ENCODE measurements at regions not wholly inside any gene's neighbourhood (a gene's known extent, or its start where the extent isn't known, plus 50 kb on each side); places are given as distances from the start of the nearest gene placed in this dataset.
"Not testable (repeated sequence)": the region's sequence is repeated elsewhere in the genome, so short reads cannot be mapped to it uniquely, and the experiment has no call there.

GRCh38 chr10:45235260-45235769 is 80.1 kb downstream of the OR13A1 start:
- DNase-seq (ENCODE audit: low read depth, low spot score): peak; percentile 79
- not testable (repeated sequence) for H3K4me3 ChIP-seq (ENCODE audit: low read length)

- no peak for DNase-seq (ENCODE audit: low read depth, low spot score)
- no peak overlapping the region for H3K4me3 ChIP-seq (ENCODE audit: low read length)
Observed at GRCh38 chr10:45235798-45236220, 79.6 kb downstream of the OR13A1 start.

GRCh38 chr10:45238896-45239295 is 76.5 kb downstream of the OR13A1 start:
- no peak for DNase-seq (ENCODE audit: low read depth, low spot score)
- no peak overlapping the region for H3K4me3 ChIP-seq (ENCODE audit: low read length)

GRCh38 chr10:45239642-45240041 is 75.8 kb downstream of the OR13A1 start:
- no peak for DNase-seq (ENCODE audit: low read depth, low spot score)
- H3K4me3 ChIP-seq (ENCODE audit: low read length): no peak overlapping the region

- peak; percentile 31 for DNase-seq (ENCODE audit: low read depth, low spot score)
Observed at GRCh38 chr10:45241865-45242520, 73.4 kb downstream of the OR13A1 start.

GRCh38 chr10:45243261-45243660 is 72.1 kb downstream of the OR13A1 start:
- no peak overlapping the region for H3K4me3 ChIP-seq (ENCODE audit: low read length)
- DNase-seq (ENCODE audit: low read depth, low spot score): no peak

More at GRCh38 chr10:45241865-45242520, 73.4 kb downstream of the OR13A1 start:
- no peak overlapping the region for H3K4me3 ChIP-seq (ENCODE audit: low read length)

GRCh38 chr10:45246522-45246921 is 68.9 kb downstream of the OR13A1 start:
- no peak for DNase-seq (ENCODE audit: low read depth, low spot score)

GRCh38 chr10:45249978-45250693 is 65.3 kb downstream of the OR13A1 start:
- peak; percentile 62 for DNase-seq (ENCODE audit: low read depth, low spot score)
- H3K4me3 ChIP-seq (ENCODE audit: low read length): peak overlapping the region; percentile 27

More at GRCh38 chr10:45246522-45246921, 68.9 kb downstream of the OR13A1 start:
- H3K4me3 ChIP-seq (ENCODE audit: low read length): no peak overlapping the region

GRCh38 chr10:45250694-45251075 is 64.7 kb downstream of the OR13A1 start:
- not testable (repeated sequence) for H3K4me3 ChIP-seq (ENCODE audit: low read length); DNase-seq (ENCODE audit: low read depth, low spot score)
